Midbrain (tissue), 1 donor: ENCODE measurements at regions not wholly inside any gene's neighbourhood (a gene's known extent, or its start where the extent isn't known, plus 50 kb on each side); places are given as distances from the start of the nearest gene placed in this dataset.
A peak's percentile ranks its signal among the peaks of the same experiment; 100 is the strongest.
"Not testable (repeated sequence)": the region's sequence is repeated elsewhere in the genome, so short reads cannot be mapped to it uniquely, and the experiment has no call there.

Source experiments
- DNase-seq: peaks from one replicate; lab custom pipeline; 2025; lab: John Stamatoyannopoulos, UW

GRCh38 chr17:71780596-71780995 lies 340.2 kb upstream of the SOX9 start:
- DNase-seq = no peak

GRCh38 chr17:71782021-71782420 lies 338.8 kb upstream of the SOX9 start:
- not testable (repeated sequence) for DNase-seq

GRCh38 chr17:71790791-71791190 lies 330.0 kb upstream of the SOX9 start:
- DNase-seq = no peak

- no peak for DNase-seq
Measured at GRCh38 chr17:71791311-71791710, 329.5 kb upstream of the SOX9 start.

GRCh38 chr17:71792966-71793365 lies 327.9 kb upstream of the SOX9 start:
- DNase-seq = no peak

GRCh38 chr17:71793518-71793917 lies 327.3 kb upstream of the SOX9 start:
- no peak for DNase-seq

- no peak for DNase-seq
Measured at GRCh38 chr17:71798701-71799100, 322.1 kb upstream of the SOX9 start.

GRCh38 chr17:71799657-71800056 lies 321.2 kb upstream of the SOX9 start:
- DNase-seq = no peak

- DNase-seq = peak; percentile 40
Measured at GRCh38 chr17:71801301-71801700, 319.5 kb upstream of the SOX9 start.

- DNase-seq = no peak
Measured at GRCh38 chr17:71802663-71803062, 318.2 kb upstream of the SOX9 start.

- no peak for DNase-seq
Measured at GRCh38 chr17:71803656-71804284, 317.1 kb upstream of the SOX9 start.

- no peak for DNase-seq
Measured at GRCh38 chr17:71809537-71809936, 311.3 kb upstream of the SOX9 start.

GRCh38 chr17:71813861-71814260 lies 307.0 kb upstream of the SOX9 start:
- not testable (repeated sequence) for DNase-seq

GRCh38 chr17:71821511-71821910 lies 299.3 kb upstream of the SOX9 start:
- no peak for DNase-seq

- no peak for DNase-seq
Measured at GRCh38 chr17:71824671-71825070, 296.1 kb upstream of the SOX9 start.

GRCh38 chr17:71825687-71826086 lies 295.1 kb upstream of the SOX9 start:
- no peak for DNase-seq

- DNase-seq = peak; percentile 71
Measured at GRCh38 chr17:71828182-71828596, 292.6 kb upstream of the SOX9 start.

- DNase-seq = no peak
Measured at GRCh38 chr17:71830866-71831265, 290.0 kb upstream of the SOX9 start.

GRCh38 chr17:71842986-71843385 lies 277.8 kb upstream of the SOX9 start:
- DNase-seq = no peak

GRCh38 chr17:71845337-71845736 lies 275.5 kb upstream of the SOX9 start:
- no peak for DNase-seq

GRCh38 chr17:71846561-71847110 lies 274.2 kb upstream of the SOX9 start:
- no peak for DNase-seq

GRCh38 chr17:71849783-71850768 lies 270.7 kb upstream of the SOX9 start:
- no peak for DNase-seq

GRCh38 chr17:71850812-71851211 lies 270.0 kb upstream of the SOX9 start:
- no peak for DNase-seq
